HepG2 (cell line): ENCODE measurements at regions not wholly inside any gene's neighbourhood (a gene's known extent, or its start where the extent isn't known, plus 50 kb on each side); places are given as distances from the start of the nearest gene placed in this dataset.

Source experiments
- LCORL ChIP-seq, 2 experiments: fragments of 450-650 bp in 1 of 2; sonication (generic) in 1 of 2; formaldehyde crosslinking in 1 of 2; IDR thresholded peaks; 2 replicates each; pipeline versions ENCODE4 v1.5.0 to v1.6.1; 2017 to 2020; ENCODE audit warnings: antibody characterized with exemption in 1 of 2, missing genetic modification reagents in 1 of 2
- MAFF ChIP-seq: IDR thresholded peaks from 2 replicates; pipeline ENCODE4 v1.6.1; 2011; ENCODE audit warnings: low read depth, low read length, improper control_type of control experiment
- PATZ1 ChIP-seq: sonication (generic); formaldehyde crosslinking; IDR thresholded peaks from 2 replicates; pipeline ENCODE4 v1.4.0; 2020; ENCODE audit warnings: missing genetic modification reagents
- RXRA ChIP-seq: sonication (generic); formaldehyde crosslinking; IDR thresholded peaks from 2 replicates; pipeline ENCODE4 v1.5.1; 2020; ENCODE audit warnings: missing genetic modification reagents
- SOX6 ChIP-seq, 2 experiments: fragments of 450-650 bp in 1 of 2; sonication (generic) in 1 of 2; formaldehyde crosslinking in 1 of 2; IDR thresholded peaks; 2 replicates each; pipeline versions ENCODE4 v1.4.0 to v1.6.1; 2017 to 2020; ENCODE audit warnings: antibody characterized with exemption in 1 of 2, mild to moderate bottlenecking in 1 of 2, missing genetic modification reagents in 1 of 2
- TAF15 ChIP-seq: fragments of 200-400 bp; formaldehyde crosslinking; IDR thresholded peaks from one replicate; pipeline ENCODE4 v1.6.1; 2018; ENCODE audit warnings: mild to moderate bottlenecking, low read depth, low read length; ENCODE audit not compliant: poor library complexity, severe bottlenecking
- WIZ ChIP-seq: sonication (generic); formaldehyde crosslinking; IDR thresholded peaks from 2 replicates; pipeline ENCODE4 v1.5.1; 2020; ENCODE audit warnings: mild to moderate bottlenecking, missing genetic modification reagents
- ZMYM4 ChIP-seq: sonication (generic); formaldehyde crosslinking; IDR thresholded peaks from 2 replicates; pipeline ENCODE4 v1.8.1; 2023; ENCODE audit warnings: mild to moderate bottlenecking, missing genetic modification reagents
- ZNF280D ChIP-seq: sonication (generic); formaldehyde crosslinking; IDR thresholded peaks from 2 replicates; pipeline ENCODE4 v1.5.1; 2020; ENCODE audit warnings: mild to moderate bottlenecking, missing genetic modification reagents
- ZNF3 ChIP-seq: IDR thresholded peaks from 2 replicates; pipeline ENCODE4 v1.7.0; 2017; ENCODE audit warnings: inconsistent platforms
- ZNF678 ChIP-seq: sonication (generic); formaldehyde crosslinking; IDR thresholded peaks from 2 replicates; pipeline ENCODE4 v1.4.0; 2020; ENCODE audit warnings: mild to moderate bottlenecking, missing genetic modification reagents
- ZNF772 ChIP-seq: sonication (generic); formaldehyde crosslinking; IDR thresholded peaks from 2 replicates; pipeline ENCODE4 v1.5.0; 2020; ENCODE audit warnings: mild to moderate bottlenecking, missing genetic modification reagents
- TF ChIP-seq, protein P1 (sequence below): sonication (generic); formaldehyde crosslinking; IDR thresholded peaks from 2 replicates; pipeline ENCODE4 v1.4.0; 2020; ENCODE audit warnings: mild to moderate bottlenecking, missing genetic modification reagents, borderline replicate concordance
- TF ChIP-seq, protein P2 (sequence below): sonication (generic); formaldehyde crosslinking; conservative IDR thresholded peaks from 2 replicates; pipeline ENCODE4 v1.4.0; 2020; ENCODE audit warnings: mild to moderate bottlenecking, missing genetic modification reagents, moderate library complexity

GRCh38 chr2:8413589-8414135, 268.2 kb upstream of the ID2 start (continued):
- TF ChIP-seq ZNF280D (CRISPR knock-in tag) (no peak), LCORL (IDR thresholded peaks at IDR 0.05) (no peak), LCORL (CRISPR knock-in tag; IDR thresholded peaks at IDR 0.05) (peak; percentile 66), PATZ1 (CRISPR knock-in tag) (peak; percentile 7; the same call in 1 of the 2 replicates), RXRA (CRISPR knock-in tag) (no peak), WIZ (no peak), TAF15 (no peak), ZNF3 (CRISPR knock-in tag) (no peak), ZNF772 (CRISPR knock-in tag) (no peak), ZNF678 (CRISPR knock-in tag) (no peak), MAFF (peak; percentile 86), ZMYM4 (CRISPR knock-in tag) (peak; percentile 73), SOX6 (IDR thresholded peaks at IDR 0.05) (no peak), SOX6 (CRISPR knock-in tag; IDR thresholded peaks at IDR 0.05) (peak; percentile 87)
- TF ChIP-seq, protein P1, sequence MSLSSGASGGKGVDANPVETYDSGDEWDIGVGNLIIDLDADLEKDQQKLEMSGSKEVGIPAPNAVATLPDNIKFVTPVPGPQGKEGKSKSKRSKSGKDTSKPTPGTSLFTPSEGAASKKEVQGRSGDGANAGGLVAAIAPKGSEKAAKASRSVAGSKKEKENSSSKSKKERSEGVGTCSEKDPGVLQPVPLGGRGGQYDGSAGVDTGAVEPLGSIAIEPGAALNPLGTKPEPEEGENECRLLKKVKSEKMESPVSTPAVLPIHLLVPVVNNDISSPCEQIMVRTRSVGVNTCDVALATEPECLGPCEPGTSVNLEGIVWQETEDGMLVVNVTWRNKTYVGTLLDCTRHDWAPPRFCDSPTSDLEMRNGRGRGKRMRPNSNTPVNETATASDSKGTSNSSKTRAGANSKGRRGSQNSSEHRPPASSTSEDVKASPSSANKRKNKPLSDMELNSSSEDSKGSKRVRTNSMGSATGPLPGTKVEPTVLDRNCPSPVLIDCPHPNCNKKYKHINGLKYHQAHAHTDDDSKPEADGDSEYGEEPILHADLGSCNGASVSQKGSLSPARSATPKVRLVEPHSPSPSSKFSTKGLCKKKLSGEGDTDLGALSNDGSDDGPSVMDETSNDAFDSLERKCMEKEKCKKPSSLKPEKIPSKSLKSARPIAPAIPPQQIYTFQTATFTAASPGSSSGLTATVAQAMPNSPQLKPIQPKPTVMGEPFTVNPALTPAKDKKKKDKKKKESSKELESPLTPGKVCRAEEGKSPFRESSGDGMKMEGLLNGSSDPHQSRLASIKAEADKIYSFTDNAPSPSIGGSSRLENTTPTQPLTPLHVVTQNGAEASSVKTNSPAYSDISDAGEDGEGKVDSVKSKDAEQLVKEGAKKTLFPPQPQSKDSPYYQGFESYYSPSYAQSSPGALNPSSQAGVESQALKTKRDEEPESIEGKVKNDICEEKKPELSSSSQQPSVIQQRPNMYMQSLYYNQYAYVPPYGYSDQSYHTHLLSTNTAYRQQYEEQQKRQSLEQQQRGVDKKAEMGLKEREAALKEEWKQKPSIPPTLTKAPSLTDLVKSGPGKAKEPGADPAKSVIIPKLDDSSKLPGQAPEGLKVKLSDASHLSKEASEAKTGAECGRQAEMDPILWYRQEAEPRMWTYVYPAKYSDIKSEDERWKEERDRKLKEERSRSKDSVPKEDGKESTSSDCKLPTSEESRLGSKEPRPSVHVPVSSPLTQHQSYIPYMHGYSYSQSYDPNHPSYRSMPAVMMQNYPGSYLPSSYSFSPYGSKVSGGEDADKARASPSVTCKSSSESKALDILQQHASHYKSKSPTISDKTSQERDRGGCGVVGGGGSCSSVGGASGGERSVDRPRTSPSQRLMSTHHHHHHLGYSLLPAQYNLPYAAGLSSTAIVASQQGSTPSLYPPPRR (CRISPR knock-in tag), result peak; percentile 65; the same call in 1 of the 2 replicates
- TF ChIP-seq, protein P2, sequence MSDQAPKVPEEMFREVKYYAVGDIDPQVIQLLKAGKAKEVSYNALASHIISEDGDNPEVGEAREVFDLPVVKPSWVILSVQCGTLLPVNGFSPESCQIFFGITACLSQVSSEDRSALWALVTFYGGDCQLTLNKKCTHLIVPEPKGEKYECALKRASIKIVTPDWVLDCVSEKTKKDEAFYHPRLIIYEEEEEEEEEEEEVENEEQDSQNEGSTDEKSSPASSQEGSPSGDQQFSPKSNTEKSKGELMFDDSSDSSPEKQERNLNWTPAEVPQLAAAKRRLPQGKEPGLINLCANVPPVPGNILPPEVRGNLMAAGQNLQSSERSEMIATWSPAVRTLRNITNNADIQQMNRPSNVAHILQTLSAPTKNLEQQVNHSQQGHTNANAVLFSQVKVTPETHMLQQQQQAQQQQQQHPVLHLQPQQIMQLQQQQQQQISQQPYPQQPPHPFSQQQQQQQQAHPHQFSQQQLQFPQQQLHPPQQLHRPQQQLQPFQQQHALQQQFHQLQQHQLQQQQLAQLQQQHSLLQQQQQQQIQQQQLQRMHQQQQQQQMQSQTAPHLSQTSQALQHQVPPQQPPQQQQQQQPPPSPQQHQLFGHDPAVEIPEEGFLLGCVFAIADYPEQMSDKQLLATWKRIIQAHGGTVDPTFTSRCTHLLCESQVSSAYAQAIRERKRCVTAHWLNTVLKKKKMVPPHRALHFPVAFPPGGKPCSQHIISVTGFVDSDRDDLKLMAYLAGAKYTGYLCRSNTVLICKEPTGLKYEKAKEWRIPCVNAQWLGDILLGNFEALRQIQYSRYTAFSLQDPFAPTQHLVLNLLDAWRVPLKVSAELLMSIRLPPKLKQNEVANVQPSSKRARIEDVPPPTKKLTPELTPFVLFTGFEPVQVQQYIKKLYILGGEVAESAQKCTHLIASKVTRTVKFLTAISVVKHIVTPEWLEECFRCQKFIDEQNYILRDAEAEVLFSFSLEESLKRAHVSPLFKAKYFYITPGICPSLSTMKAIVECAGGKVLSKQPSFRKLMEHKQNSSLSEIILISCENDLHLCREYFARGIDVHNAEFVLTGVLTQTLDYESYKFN (CRISPR knock-in tag), result peak; percentile 89
